SK-N-MC (cell line): ENCODE measurements at regions not wholly inside any gene's neighbourhood (a gene's known extent, or its start where the extent isn't known, plus 50 kb on each side); places are given as distances from the start of the nearest gene placed in this dataset.

ENCODE experiments used
- EZH2 ChIP-seq: fragments of 200-600 bp; sonication (generic); IDR thresholded peaks from one replicate; pipeline ENCODE4 v1.6.1; 2017; ENCODE audit warnings: antibody characterized with exemption
- FOXP2 ChIP-seq: optimal IDR thresholded peaks from 2 replicates; pipeline ENCODE3; 2011; ENCODE audit warnings: mild to moderate bottlenecking, moderate library complexity; ENCODE audit not compliant: insufficient read depth; ENCODE audit errors: extremely low read length, control extremely low read depth
- POLR2AphosphoS5 ChIP-seq: IDR thresholded peaks from 2 replicates; pipeline ENCODE4 v1.6.1; 2012; ENCODE audit warnings: mild to moderate bottlenecking, low read depth, low read length, borderline replicate concordance

DNA sequence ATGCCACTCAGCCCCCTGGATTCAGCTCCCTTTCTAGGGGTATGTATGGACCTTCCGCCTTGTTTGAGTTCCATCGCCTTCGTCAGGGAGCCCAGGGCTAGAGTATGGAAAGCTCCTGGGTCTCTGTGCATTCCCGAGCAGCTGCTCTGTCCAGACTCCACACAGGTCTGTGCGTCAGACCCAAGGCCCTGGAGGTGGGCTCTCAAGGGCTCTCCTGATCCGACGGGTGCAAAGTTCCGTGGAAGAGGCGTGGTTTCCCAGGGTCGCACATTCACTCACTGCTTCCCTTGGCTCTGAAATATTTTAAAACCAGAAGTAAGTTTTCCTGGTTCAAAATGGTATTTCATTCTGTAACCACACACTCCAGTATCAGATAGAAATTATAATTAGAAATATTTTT, 863.2 kb downstream of the TRIML1 start:
- no peak for TF ChIP-seq POLR2AphosphoS5
- TF ChIP-seq EZH2: no peak
- no peak for TF ChIP-seq FOXP2
